ENCODE measurements at regions not wholly inside any gene's neighbourhood (a gene's known extent, or its start where the extent isn't known, plus 50 kb on each side); places are given as distances from the start of the nearest gene placed in this dataset.

DNA sequence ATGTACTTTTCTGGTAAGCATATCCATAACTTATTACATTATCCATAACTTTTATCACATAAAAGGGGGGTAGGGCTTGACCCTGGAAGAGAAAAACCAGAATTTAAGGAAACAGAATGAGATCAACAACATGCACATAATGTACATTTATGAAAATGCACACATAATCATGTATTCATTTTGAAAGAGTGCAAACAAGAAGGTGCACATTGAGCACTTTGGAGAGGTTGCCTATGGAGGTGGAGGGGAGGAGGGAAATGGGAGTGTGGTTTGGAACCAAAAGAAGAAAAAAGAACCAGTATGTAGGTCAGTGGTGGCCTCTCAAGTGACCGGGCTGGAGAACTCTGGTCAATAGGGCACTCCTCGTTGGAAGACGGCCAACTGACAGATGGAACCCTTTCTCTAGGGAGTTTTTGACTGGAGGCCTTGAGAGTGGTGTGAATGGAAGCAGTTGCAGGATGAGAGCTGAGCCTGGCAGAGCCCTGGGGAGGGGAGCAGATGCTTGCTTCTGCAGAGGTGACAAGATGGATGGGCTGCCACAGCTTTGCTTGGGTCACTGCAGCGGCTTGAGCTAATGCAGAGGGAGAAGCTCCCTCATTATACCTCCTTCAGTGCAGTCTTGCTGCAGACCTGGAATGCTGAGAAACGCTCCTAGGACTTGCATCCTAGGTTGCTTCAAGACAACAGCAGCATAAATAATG, 192.7 kb downstream of the SEC23IP start:
- TF ChIP-seq, protein P1, sequence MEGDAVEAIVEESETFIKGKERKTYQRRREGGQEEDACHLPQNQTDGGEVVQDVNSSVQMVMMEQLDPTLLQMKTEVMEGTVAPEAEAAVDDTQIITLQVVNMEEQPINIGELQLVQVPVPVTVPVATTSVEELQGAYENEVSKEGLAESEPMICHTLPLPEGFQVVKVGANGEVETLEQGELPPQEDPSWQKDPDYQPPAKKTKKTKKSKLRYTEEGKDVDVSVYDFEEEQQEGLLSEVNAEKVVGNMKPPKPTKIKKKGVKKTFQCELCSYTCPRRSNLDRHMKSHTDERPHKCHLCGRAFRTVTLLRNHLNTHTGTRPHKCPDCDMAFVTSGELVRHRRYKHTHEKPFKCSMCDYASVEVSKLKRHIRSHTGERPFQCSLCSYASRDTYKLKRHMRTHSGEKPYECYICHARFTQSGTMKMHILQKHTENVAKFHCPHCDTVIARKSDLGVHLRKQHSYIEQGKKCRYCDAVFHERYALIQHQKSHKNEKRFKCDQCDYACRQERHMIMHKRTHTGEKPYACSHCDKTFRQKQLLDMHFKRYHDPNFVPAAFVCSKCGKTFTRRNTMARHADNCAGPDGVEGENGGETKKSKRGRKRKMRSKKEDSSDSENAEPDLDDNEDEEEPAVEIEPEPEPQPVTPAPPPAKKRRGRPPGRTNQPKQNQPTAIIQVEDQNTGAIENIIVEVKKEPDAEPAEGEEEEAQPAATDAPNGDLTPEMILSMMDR (IDR thresholded peaks at IDR 0.05; ENCODE audit: insufficient read depth, low read length) = no peak
- TF ChIP-seq POLR2AphosphoS5 (IDR thresholded peaks at IDR 0.05; ENCODE audit: low read depth) = no peak
- no peak for TF ChIP-seq GABPA (IDR thresholded peaks at IDR 0.05; ENCODE audit: low read depth)
- no peak for TF ChIP-seq SPI1 (IDR thresholded peaks at IDR 0.05; ENCODE audit: borderline replicate concordance, low read depth)
- TF ChIP-seq REST (IDR thresholded peaks at IDR 0.05; ENCODE audit: insufficient replicate concordance, low read depth) = no peak

All from HL-60 (cell line).